Peyer's patch (tissue), 4 donors: ENCODE measurements at regions not wholly inside any gene's neighbourhood (a gene's known extent, or its start where the extent isn't known, plus 50 kb on each side); places are given as distances from the start of the nearest gene placed in this dataset.

Source experiments
- POLR2A ChIP-seq, 2 donors: fragments of 450-650 bp; IDR thresholded peaks; one replicate each; pipeline ENCODE4 v1.5.1; 2017; ENCODE audit warnings: antibody characterized with exemption in 2 of 2, mild to moderate bottlenecking in 2 of 2, moderate library complexity in 2 of 2
- TF ChIP-seq, protein P1 (sequence below), 6 experiments: fragments of 450-650 bp in 4 of 6; fragments of 200-600 bp in 2 of 6; sonication (generic) in 1 of 6; IDR thresholded peaks; one replicate each; pipeline ENCODE4 v1.5.1; 2017 to 2019; ENCODE audit warnings: antibody characterized with exemption in 6 of 6, mild to moderate bottlenecking in 3 of 6, moderate library complexity in 1 of 6

DNA sequence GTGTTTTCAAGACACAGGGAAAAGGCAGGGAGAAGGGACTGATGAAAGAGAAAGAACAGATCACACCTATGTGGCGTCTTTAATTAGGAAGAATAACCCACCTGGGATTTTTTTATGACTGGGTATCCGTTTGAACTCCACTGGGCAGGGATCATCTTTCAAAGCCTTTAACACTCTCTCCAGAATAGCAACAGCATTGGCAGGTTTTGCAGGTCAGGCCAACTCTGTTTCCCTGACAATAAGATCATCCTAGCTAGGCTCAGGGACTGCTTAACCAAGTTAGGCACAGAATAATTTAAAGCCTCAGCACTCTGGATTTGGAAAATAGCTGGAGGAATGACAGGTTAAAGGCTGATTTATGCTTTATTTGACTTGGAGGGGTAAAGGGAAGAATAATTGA, 117.6 kb downstream of the SUDS3 start:
- TF ChIP-seq, protein P1, sequence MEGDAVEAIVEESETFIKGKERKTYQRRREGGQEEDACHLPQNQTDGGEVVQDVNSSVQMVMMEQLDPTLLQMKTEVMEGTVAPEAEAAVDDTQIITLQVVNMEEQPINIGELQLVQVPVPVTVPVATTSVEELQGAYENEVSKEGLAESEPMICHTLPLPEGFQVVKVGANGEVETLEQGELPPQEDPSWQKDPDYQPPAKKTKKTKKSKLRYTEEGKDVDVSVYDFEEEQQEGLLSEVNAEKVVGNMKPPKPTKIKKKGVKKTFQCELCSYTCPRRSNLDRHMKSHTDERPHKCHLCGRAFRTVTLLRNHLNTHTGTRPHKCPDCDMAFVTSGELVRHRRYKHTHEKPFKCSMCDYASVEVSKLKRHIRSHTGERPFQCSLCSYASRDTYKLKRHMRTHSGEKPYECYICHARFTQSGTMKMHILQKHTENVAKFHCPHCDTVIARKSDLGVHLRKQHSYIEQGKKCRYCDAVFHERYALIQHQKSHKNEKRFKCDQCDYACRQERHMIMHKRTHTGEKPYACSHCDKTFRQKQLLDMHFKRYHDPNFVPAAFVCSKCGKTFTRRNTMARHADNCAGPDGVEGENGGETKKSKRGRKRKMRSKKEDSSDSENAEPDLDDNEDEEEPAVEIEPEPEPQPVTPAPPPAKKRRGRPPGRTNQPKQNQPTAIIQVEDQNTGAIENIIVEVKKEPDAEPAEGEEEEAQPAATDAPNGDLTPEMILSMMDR (IDR thresholded peaks at IDR 0.05), result no peak
- TF ChIP-seq POLR2A (IDR thresholded peaks at IDR 0.05), result no peak
